ENCODE measurements at regions not wholly inside any gene's neighbourhood (a gene's known extent, or its start where the extent isn't known, plus 50 kb on each side); places are given as distances from the start of the nearest gene placed in this dataset.

GRCh38 chr2:59297816-59298215, 1056.7 kb upstream of the FANCL start:
- TF ChIP-seq CEBPB (IDR thresholded peaks at IDR 0.05) (no peak), SMC3 (IDR thresholded peaks at IDR 0.05) (no peak), CHD2 (IDR thresholded peaks at IDR 0.05; ENCODE audit: low read length, partially characterized antibody) (no peak), REST (IDR thresholded peaks at IDR 0.05) (no peak), RFX5 (IDR thresholded peaks at IDR 0.05) (no peak), EHMT2 (IDR thresholded peaks at IDR 0.05; ENCODE audit: low read depth) (no peak), RNF2 (IDR thresholded peaks at IDR 0.05; ENCODE audit: borderline replicate concordance, low read depth) (no peak), POLR2A (IDR thresholded peaks at IDR 0.05; ENCODE audit: low read length) (no peak), JUN (IDR thresholded peaks at IDR 0.05) (no peak)

Data from A549 (cell line).